Transverse colon (tissue), 4 donors: ENCODE measurements at regions not wholly inside any gene's neighbourhood (a gene's known extent, or its start where the extent isn't known, plus 50 kb on each side); places are given as distances from the start of the nearest gene placed in this dataset.

Experiments
- DNase-seq: peaks from one replicate; pipeline ENCODE4 v3.0.0-alpha.2; 2019
- H3K27ac ChIP-seq, 4 donors: fragments of 200-600 bp; sonication (generic); 2 replicates each; pipeline ENCODE4 v1.5.1; 2016 to 2018; ENCODE audit warnings: inconsistent platforms in 4 of 4
- H3K27me3 ChIP-seq: fragments of 200-600 bp; sonication (generic); 2 replicates; pipeline ENCODE4 v1.5.1; 2017; ENCODE audit warnings: inconsistent platforms
- H3K36me3 ChIP-seq, 4 donors: fragments of 200-600 bp; sonication (generic); 2 replicates each; pipeline ENCODE4 v1.5.1; 2017 to 2019; ENCODE audit warnings: inconsistent platforms in 4 of 4
- H3K4me1 ChIP-seq, 4 donors: fragments of 200-600 bp; sonication (generic); 2 replicates each; pipeline ENCODE4 v1.5.1; 2017 to 2020; ENCODE audit warnings: inconsistent platforms in 4 of 4
- H3K4me3 ChIP-seq, 4 donors: fragments of 200-600 bp; sonication (generic); 1 replicate in 1 of 4; 2 replicates in 3 of 4; pipeline versions ENCODE4 v1.5.1 to v1.6.1; 2017 to 2019; ENCODE audit warnings: inconsistent platforms in 4 of 4
- H3K9me3 ChIP-seq, 2 donors: fragments of 200-600 bp; sonication (generic); 2 replicates each; pipeline ENCODE4 v1.5.1; 2017 to 2019; ENCODE audit warnings: inconsistent platforms in 2 of 2
- EP300 ChIP-seq: sonication (generic); formaldehyde crosslinking; IDR thresholded peaks from one replicate; pipeline ENCODE4 v1.6.1; 2017; ENCODE audit warnings: antibody characterized with exemption, low read depth
- POLR2A ChIP-seq: fragments of 450-650 bp; IDR thresholded peaks from one replicate; pipeline ENCODE4 v1.6.1; 2016; ENCODE audit warnings: antibody characterized with exemption, mild to moderate bottlenecking, moderate library complexity
- POLR2AphosphoS5 ChIP-seq, 3 donors: sonication (generic); formaldehyde crosslinking; IDR thresholded peaks; one replicate each; pipeline ENCODE4 v1.6.1; 2016; ENCODE audit warnings: antibody characterized with exemption in 3 of 3
- WGBS, 2 donors: methylation state at CpG; one replicate each; pipeline ENCODE4 v1.1.5; 2018; ENCODE audit warnings: low coverage in 1 of 2; 5-methylcytosine and 5-hydroxymethylcytosine counted together
- in situ Hi-C, 4 donors: fragments of 200-750 bp; cut with MboI; loops; one replicate each; pipeline versions ENCODE4 v1.15.0 to v1.15.1; 2017; ENCODE audit warnings: low sequenced_read_pairs in 3 of 4, low pct_ligation_motif_present in 1 of 4, low pct_unique_long_range_greater_than_20kb in 1 of 4
- intact Hi-C: fragments of 100-400 bp; cut with DNase I; formaldehyde crosslinking; loops from one replicate; pipeline ENCODE4 v1.15.1; 2023; ENCODE audit warnings: low total_unique reads
- TF ChIP-seq, protein P1 (sequence below), 5 experiments: fragments of 200-600 bp in 3 of 5; fragments of 450-650 bp in 2 of 5; sonication (generic) in 3 of 5; IDR thresholded peaks; 1 replicate in 2 of 5; 2 replicates in 3 of 5; pipeline ENCODE4 v1.5.1; 2016 to 2017; ENCODE audit warnings: antibody characterized with exemption in 5 of 5, inconsistent platforms in 3 of 5, mild to moderate bottlenecking in 2 of 5, moderate library complexity in 1 of 5

DNA sequence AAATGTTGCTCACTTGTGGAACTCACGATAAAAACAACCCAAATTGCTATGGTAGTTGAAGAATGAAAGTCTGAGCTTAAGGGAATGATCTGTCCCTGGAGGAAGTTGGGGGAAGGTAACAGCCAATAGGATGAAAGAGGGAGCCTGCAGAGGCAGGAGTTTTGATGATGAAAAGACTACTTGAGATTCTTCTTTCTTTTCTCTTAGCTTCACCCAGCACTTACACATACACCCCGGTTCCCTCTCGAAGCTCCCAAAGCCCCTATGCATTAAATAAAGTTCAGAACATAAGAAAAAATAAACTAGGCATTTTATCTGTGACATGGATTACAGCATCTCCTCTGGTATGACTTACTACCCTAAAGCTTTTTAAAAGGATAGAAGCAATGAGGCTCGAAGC lies 122.9 kb upstream of the GATB start:
- Histone ChIP-seq H3K4me3 (no peak overlapping the region), H3K9me3 (no peaks in the 10 kb centered on the region), H3K4me1 (no peaks in the 10 kb centered on the region), H3K27me3 (no peaks in the 10 kb centered on the region), H3K27ac (no peak overlapping the region), H3K36me3 (no peaks in the 10 kb centered on the region)
- DNase-seq = no peak
- WGBS, 2 donors = 76 to 89% methylated on average over 4 of the region's 4 CpGs
- in situ Hi-C loops (no loop called here), intact Hi-C loops (no loop called here)
- no peak for TF ChIP-seq POLR2A

DNA sequence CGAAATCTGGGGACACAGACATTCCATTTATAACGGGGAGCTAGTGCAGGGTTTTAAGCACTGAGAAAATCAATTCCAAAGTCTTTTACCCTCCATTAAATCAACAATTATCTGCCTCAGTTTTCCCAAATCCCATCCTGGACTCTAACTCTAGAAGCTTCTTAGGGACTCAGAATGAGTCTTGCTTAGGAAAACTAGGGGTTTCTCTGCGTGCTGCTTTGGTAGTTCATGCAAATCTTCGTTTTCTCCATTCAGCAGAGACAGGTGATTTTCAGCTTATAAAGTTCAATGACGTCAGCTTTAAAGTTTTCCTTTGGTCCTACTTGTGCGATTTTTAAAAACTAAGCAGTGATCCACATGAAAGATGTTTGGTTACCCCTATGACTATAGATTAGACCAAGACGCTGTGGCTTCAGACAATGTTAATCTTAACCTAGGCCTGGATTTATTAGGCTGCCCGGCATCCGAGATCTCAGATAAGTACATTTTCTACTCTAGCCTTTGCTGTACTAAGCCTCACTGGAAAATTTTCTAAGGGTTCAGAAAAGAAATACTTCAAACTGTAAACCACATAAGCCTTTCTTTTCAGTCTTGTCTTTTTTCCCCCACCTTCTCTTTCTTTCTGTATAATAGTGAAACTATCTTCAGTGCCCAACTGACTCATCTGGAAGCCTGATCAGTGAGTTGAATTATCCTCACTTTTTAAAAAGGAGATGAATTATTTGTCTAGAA lies 121.4 kb upstream of the GATB start:
- Histone ChIP-seq H3K27ac (no peak overlapping the region), H3K27me3 (no peaks in the 10 kb centered on the region), H3K4me1 (no peaks in the 10 kb centered on the region), H3K9me3 (no peaks in the 10 kb centered on the region), H3K36me3 (no peaks in the 10 kb centered on the region), H3K4me3 (no peak overlapping the region)
- no peak for DNase-seq
- in situ Hi-C loops = no loop called here
- intact Hi-C loops = no loop called here
- TF ChIP-seq POLR2AphosphoS5 (IDR thresholded peaks at IDR 0.05) = no peak
- TF ChIP-seq POLR2A = no peak
- no peak for TF ChIP-seq EP300
- 69 to 79% methylated on average over 9 of the region's 9 CpGs for WGBS, 2 donors

DNA sequence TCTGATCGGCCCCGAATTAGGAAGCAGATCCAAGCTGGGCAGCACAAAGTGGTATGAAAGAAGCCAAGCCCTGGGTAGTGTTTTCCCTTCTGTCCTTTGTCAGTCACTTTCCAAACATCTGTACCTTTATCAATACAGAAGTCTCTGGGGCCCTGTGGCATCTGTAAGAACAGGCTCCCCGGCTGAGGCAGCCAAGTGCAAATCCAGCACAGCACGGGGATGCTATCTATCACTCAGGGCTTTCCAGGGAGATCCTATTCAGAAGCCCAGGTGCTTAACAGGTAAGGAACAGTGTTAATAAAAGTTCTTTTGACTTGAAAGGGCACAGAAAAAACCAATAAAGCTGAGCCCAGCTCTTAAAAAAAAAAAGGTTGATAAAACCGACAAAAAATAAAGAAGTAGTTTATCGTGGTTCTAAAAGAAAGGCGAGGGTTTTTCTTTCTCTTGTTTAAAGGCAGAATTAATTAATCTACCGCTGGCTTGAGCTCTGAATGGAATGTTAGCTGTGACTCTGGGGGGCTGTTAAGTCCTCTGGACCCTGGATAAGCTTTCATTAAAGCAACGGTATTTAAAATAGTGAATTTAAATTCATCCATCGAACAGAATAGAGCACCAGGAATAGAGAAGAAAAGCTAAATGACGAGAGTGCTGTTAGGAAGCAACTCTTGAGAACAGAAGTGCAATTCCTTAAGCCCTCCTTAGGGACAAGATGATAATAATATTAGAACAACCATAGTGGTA lies 119.1 kb upstream of the GATB start:
- TF ChIP-seq POLR2A (no peak), POLR2AphosphoS5 (IDR thresholded peaks at IDR 0.05) (no peak), EP300 (no peak)
- TF ChIP-seq, protein P1, sequence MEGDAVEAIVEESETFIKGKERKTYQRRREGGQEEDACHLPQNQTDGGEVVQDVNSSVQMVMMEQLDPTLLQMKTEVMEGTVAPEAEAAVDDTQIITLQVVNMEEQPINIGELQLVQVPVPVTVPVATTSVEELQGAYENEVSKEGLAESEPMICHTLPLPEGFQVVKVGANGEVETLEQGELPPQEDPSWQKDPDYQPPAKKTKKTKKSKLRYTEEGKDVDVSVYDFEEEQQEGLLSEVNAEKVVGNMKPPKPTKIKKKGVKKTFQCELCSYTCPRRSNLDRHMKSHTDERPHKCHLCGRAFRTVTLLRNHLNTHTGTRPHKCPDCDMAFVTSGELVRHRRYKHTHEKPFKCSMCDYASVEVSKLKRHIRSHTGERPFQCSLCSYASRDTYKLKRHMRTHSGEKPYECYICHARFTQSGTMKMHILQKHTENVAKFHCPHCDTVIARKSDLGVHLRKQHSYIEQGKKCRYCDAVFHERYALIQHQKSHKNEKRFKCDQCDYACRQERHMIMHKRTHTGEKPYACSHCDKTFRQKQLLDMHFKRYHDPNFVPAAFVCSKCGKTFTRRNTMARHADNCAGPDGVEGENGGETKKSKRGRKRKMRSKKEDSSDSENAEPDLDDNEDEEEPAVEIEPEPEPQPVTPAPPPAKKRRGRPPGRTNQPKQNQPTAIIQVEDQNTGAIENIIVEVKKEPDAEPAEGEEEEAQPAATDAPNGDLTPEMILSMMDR (IDR thresholded peaks at IDR 0.05) = no peak
- Histone ChIP-seq H3K4me3 (no peak overlapping the region), H3K4me1 (no peaks in the 10 kb centered on the region), H3K36me3 (no peaks in the 10 kb centered on the region), H3K9me3 (no peaks in the 10 kb centered on the region), H3K27ac (no peak overlapping the region), H3K27me3 (no peaks in the 10 kb centered on the region)
- DNase-seq = no peak
- in situ Hi-C loops = no loop called here
- intact Hi-C loops = no loop called here
- 80 to 82% methylated on average over 7 to 11 of the region's 11 CpGs for WGBS, 2 donors

DNA sequence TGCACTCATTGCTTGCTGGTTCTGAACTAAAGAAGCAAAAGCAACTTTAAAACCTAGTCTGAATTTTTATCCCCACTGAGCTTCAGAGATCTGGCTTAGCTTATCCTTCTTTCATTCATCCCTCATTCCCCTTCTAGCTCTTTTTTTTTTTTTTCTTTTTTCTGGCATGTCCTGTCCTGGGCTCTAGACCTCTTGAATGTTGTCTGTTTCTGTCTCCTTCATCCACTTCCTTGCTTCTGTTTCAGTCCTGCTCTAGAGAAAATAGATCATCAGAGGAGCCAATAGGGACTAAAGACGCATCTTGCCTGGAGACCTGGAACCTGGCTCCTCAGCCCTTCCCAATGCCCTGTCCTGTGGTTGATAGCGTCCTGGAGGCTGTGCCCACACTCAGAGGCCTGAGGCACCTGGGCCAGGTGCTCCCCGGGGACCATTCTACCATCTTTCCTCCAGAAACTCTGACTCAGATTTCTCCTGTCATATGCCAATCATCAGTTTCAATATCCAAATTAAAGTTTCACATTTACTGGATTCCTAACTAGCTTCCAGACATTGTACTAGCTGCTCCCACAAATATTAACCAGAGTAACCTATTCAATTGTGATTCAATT lies 115.7 kb upstream of the GATB start:
- no peaks in the 10 kb centered on the region for H3K4me1 ChIP-seq
- 72 to 82% methylated on average over 3 of the region's 3 CpGs for WGBS, 2 donors
- H3K36me3 ChIP-seq = no peaks in the 10 kb centered on the region
- H3K9me3 ChIP-seq = no peaks in the 10 kb centered on the region
- intact Hi-C loops = no loop called here
- in situ Hi-C loops = no loop called here
- no peak for DNase-seq
- no peak overlapping the region for H3K4me3 ChIP-seq
- H3K27me3 ChIP-seq = no peaks in the 10 kb centered on the region
- H3K27ac ChIP-seq = no peak overlapping the region
- TF ChIP-seq, protein P1 (IDR thresholded peaks at IDR 0.05) = no peak
- no peak for TF ChIP-seq POLR2AphosphoS5 (IDR thresholded peaks at IDR 0.05)
- no peak for TF ChIP-seq EP300
- no peak for TF ChIP-seq POLR2A

DNA sequence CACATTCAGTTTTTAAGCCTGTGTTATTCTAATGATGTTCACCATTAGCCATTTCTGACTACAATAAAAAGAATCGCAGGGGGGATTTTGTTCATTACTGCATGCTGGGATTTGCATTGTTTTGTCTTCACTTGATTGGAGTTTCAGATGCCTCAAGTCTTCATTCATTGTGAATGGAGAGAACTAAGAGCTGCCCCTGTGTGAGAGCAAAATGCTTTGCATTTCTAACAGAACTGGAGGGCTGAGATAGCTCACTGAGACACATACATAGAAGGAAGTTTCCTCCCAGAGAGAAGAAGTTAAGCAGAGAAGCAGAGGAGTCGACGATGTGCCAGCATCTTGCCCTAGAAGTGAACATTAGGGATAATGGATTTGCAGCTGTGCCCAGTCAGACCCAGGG lies 113.5 kb upstream of the GATB start:
- no peaks in the 10 kb centered on the region for H3K27me3 ChIP-seq
- in situ Hi-C loops = no loop called here
- no peaks in the 10 kb centered on the region for H3K9me3 ChIP-seq
- no peaks in the 10 kb centered on the region for H3K36me3 ChIP-seq
- H3K27ac ChIP-seq = no peak overlapping the region
- no peaks in the 10 kb centered on the region for H3K4me1 ChIP-seq
- intact Hi-C loops = no loop called here
- DNase-seq = no peak
- no peak for TF ChIP-seq POLR2A
- TF ChIP-seq POLR2AphosphoS5 (IDR thresholded peaks at IDR 0.05) = no peak
- TF ChIP-seq EP300 = no peak
- TF ChIP-seq, protein P1 (IDR thresholded peaks at IDR 0.05) = no peak
- no peak overlapping the region for H3K4me3 ChIP-seq
- 77 to 81% methylated on average over 3 of the region's 3 CpGs for WGBS, 2 donors
